ENCODE measurements at regions not wholly inside any gene's neighbourhood (a gene's known extent, or its start where the extent isn't known, plus 50 kb on each side); places are given as distances from the start of the nearest gene placed in this dataset.

- TF ChIP-seq E2F6 (IDR thresholded peaks at IDR 0.05) (no peak), CHD1 (IDR thresholded peaks at IDR 0.05; ENCODE audit: low read depth, low read length) (no peak), POLR2AphosphoS5 (IDR thresholded peaks at IDR 0.05; ENCODE audit: low read depth, low read length) (no peak)
Measured at GRCh38 chr1:232553809-232554208, 76.1 kb downstream of the SIPA1L2 start (continued).

Measured in H1 (cell line).